ENCODE measurements at regions not wholly inside any gene's neighbourhood (a gene's known extent, or its start where the extent isn't known, plus 50 kb on each side); places are given as distances from the start of the nearest gene placed in this dataset.

DNA sequence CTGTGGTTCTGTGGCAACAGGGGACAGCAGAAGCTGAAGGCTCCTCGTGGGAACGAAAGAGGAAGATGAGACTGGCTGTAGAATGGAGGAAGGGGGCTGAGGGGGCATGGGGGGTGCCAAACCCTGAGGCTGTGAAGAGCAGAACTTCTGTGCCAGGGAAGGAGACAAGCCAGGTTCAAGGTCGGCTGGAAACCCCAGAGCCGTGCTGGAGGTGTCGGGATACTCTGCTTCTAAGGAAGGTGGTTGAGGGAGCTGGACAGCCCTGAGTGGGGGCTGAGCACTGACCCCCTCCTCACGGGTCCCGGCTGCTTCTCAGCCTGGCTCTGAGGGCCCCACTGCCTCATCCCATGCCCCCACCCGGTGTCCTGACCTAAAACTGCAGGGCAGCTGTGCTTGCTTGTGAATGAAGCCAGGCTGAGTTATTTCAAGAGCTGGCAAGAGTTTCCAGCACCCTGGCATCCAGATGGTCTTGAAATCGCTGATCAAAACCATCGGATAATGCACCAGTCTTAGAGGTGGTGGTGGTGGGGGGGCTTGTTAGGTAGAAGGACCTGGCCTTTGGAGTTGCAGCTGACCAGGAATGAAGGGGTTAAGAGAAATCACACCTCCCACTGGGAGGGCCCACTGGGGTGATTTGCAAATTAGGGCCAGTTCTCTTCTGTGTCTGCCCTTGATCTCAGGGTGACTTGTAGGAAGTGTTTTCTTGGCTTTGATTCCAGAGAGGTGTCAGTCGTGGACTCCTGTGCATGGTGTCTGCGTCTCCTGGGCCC, 218.9 kb upstream of the C1orf174 start:
- TF ChIP-seq CTCF (conservative IDR thresholded peaks at IDR 0.05; ENCODE audit: low read depth, low read length): no peak
- DNase-seq (ENCODE audit: low read depth): no peak
- no peak overlapping the region for H3K4me3 ChIP-seq (ENCODE audit: low read length)

GRCh38 chr1:4119516-4120220, 219.6 kb upstream of the C1orf174 start:
- TF ChIP-seq CTCF (conservative IDR thresholded peaks at IDR 0.05; ENCODE audit: low read depth, low read length): no peak
- no peak for DNase-seq (ENCODE audit: low read depth)
- H3K4me3 ChIP-seq (ENCODE audit: low read length): no peak overlapping the region

DNA sequence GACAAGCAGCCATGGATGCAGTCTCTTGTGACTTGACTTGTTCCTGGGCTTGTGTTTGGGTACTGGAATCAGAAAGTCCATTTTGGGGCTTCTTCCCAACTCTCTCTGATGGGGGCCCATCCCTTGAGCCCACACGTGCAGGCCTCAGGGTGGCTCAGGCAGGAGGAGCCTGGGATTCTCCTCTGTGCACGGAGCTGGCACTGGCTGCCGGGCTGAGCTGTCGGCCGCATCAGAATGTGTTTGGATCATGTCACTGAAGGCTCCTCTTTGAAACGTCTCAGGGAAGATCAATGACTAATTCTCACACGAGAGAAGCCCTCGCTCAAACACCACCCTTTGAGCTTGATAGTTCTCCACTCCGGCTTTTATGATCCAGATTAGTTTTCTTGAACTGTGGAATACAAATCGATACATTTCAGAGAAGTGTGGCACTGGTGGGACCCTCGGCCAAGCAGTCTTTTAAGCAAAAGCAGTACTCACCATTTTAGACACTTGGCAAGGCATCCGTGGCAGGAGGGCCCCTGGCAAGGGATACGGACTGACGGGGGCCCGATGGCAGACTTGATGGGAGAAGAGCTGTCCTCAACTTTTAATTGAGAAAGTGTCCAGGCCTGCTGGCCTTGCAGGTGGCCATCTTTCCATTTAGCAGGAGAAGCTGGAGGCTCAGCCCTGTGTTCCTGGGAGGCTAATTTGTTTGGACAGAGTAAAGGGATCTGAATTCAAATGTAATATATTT, 220.7 kb upstream of the C1orf174 start:
- H3K4me3 ChIP-seq (ENCODE audit: low read length): no peak overlapping the region
- DNase-seq (ENCODE audit: low read depth): no peak
- TF ChIP-seq CTCF (conservative IDR thresholded peaks at IDR 0.05; ENCODE audit: low read depth, low read length): no peak

GRCh38 chr1:4121293-4121684, 221.2 kb upstream of the C1orf174 start:
- DNase-seq (ENCODE audit: low read depth): no peak
- TF ChIP-seq CTCF (conservative IDR thresholded peaks at IDR 0.05; ENCODE audit: low read depth, low read length): no peak
- H3K4me3 ChIP-seq (ENCODE audit: low read length): no peak overlapping the region

GRCh38 chr1:4121834-4122512, 221.9 kb upstream of the C1orf174 start:
- DNase-seq (ENCODE audit: low read depth): no peak
- TF ChIP-seq CTCF (conservative IDR thresholded peaks at IDR 0.05; ENCODE audit: low read depth, low read length): no peak

GRCh38 chr1:4122513-4123160, 222.6 kb upstream of the C1orf174 start:
- DNase-seq (ENCODE audit: low read depth): no peak
- TF ChIP-seq CTCF (conservative IDR thresholded peaks at IDR 0.05; ENCODE audit: low read depth, low read length): no peak

More at GRCh38 chr1:4121834-4122512, 221.9 kb upstream of the C1orf174 start:
- H3K4me3 ChIP-seq (ENCODE audit: low read length): no peak overlapping the region

More at GRCh38 chr1:4122513-4123160, 222.6 kb upstream of the C1orf174 start:
- no peak overlapping the region for H3K4me3 ChIP-seq (ENCODE audit: low read length)
